ENCODE measurements at regions not wholly inside any gene's neighbourhood (a gene's known extent, or its start where the extent isn't known, plus 50 kb on each side); places are given as distances from the start of the nearest gene placed in this dataset.

GRCh38 chr5:173515526-173515925 is 100.9 kb downstream of the BOD1 start:
- intact Hi-C loops (cut with micrococcal nuclease), result no loop called here
- H3K27ac ChIP-seq (replicated peaks), result no peak overlapping the region
- no peaks in the 10 kb centered on the region for H3K27me3 ChIP-seq (ENCODE audit: low read depth)
- no peak for DNase-seq
- no peak for TF ChIP-seq CTCF (IDR thresholded peaks at IDR 0.05; ENCODE audit: borderline replicate concordance)
- H3K4me1 ChIP-seq, result no peaks in the 10 kb centered on the region
- H3K9me3 ChIP-seq (replicated peaks), result peaks cover 9% of the 10 kb centered on the region
- H3K4me3 ChIP-seq, result no peak overlapping the region
- no peaks in the 10 kb centered on the region for H3K36me3 ChIP-seq

GRCh38 chr5:173514661-173515060 is 101.8 kb downstream of the BOD1 start:
- DNase-seq, result no peak
- Histone ChIP-seq H3K36me3 (no peaks in the 10 kb centered on the region), H3K4me3 (no peak overlapping the region), H3K27ac (replicated peaks) (no peak overlapping the region), H3K9me3 (replicated peaks) (peaks cover under 1% of the 10 kb centered on the region), H3K4me1 (no peaks in the 10 kb centered on the region), H3K27me3 (ENCODE audit: low read depth) (no peaks in the 10 kb centered on the region)
- intact Hi-C loops (cut with micrococcal nuclease), result no loop called here
- TF ChIP-seq CTCF (IDR thresholded peaks at IDR 0.05; ENCODE audit: borderline replicate concordance), result no peak

- peak; percentile 33 for TF ChIP-seq CTCF (IDR thresholded peaks at IDR 0.05; ENCODE audit: borderline replicate concordance)
- H3K9me3 ChIP-seq (replicated peaks), result peaks cover 6% of the 10 kb centered on the region
- intact Hi-C loops (cut with micrococcal nuclease), result no loop called here
- H3K4me3 ChIP-seq, result no peak overlapping the region
- H3K36me3 ChIP-seq, result no peaks in the 10 kb centered on the region
- H3K4me1 ChIP-seq, result no peaks in the 10 kb centered on the region
- H3K27ac ChIP-seq (replicated peaks), result no peak overlapping the region
- DNase-seq, result no peak
- no peaks in the 10 kb centered on the region for H3K27me3 ChIP-seq (ENCODE audit: low read depth)
These were observed 102.9 kb downstream of the BOD1 start for GRCh38 chr5:173513521-173513991.

GRCh38 chr5:173512637-173513435 is 103.6 kb downstream of the BOD1 start:
- TF ChIP-seq CTCF (IDR thresholded peaks at IDR 0.05; ENCODE audit: borderline replicate concordance), result no peak
- intact Hi-C loops (cut with micrococcal nuclease), result no loop called here
- no peak for DNase-seq
- Histone ChIP-seq H3K27me3 (ENCODE audit: low read depth) (no peaks in the 10 kb centered on the region), H3K4me1 (no peaks in the 10 kb centered on the region), H3K27ac (replicated peaks) (no peak overlapping the region), H3K36me3 (no peaks in the 10 kb centered on the region), H3K4me3 (no peak overlapping the region), H3K9me3 (replicated peaks) (peaks cover 6% of the 10 kb centered on the region)

- TF ChIP-seq CTCF (IDR thresholded peaks at IDR 0.05; ENCODE audit: borderline replicate concordance), result no peak
- no peaks in the 10 kb centered on the region for H3K4me1 ChIP-seq
- no peaks in the 10 kb centered on the region for H3K36me3 ChIP-seq
- intact Hi-C loops (cut with micrococcal nuclease), result no loop called here
- no peak for DNase-seq
- no peak overlapping the region for H3K4me3 ChIP-seq
- H3K9me3 ChIP-seq (replicated peaks), result peaks cover 28% of the 10 kb centered on the region
- H3K27ac ChIP-seq (replicated peaks), result no peak overlapping the region
- no peaks in the 10 kb centered on the region for H3K27me3 ChIP-seq (ENCODE audit: low read depth)
These were observed 107.4 kb downstream of the BOD1 start for GRCh38 chr5:173509060-173509459.
